GM19043 (cell line): ENCODE measurements at regions not wholly inside any gene's neighbourhood (a gene's known extent, or its start where the extent isn't known, plus 50 kb on each side); places are given as distances from the start of the nearest gene placed in this dataset.

Experiments
- ATAC-seq: cut with Tn5 transposase; IDR thresholded peaks from one replicate; pipeline ENCODE4 v1.9.1; 2021; ENCODE audit warnings: low read depth; ENCODE audit not compliant: unreplicated experiment

- no peak for ATAC-seq
Observed at GRCh38 chr6:163991321-163991720, 576.8 kb downstream of the QKI start.

- ATAC-seq: no peak
Observed at GRCh38 chr6:163986313-163986712, 571.8 kb downstream of the QKI start.

DNA sequence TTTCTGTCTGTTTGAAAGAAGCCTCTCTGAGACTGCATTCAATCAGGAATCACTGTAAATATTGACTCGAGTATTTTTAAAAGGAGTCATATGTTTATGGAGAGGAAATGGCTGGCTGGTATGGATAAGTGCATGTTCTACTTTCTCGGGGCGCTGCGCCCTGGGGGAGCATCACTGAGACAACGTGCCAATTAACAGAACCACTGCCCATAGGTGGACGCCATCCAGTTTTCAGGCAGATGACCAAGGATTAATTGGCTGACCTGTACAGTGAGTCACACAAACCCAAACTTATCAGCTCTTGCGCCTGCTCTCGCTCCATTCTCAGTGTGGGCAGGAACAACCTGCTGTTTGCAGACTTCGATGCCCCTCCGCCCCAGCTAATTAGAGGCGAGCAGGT is 571.2 kb downstream of the QKI start:
- no peak for ATAC-seq

DNA sequence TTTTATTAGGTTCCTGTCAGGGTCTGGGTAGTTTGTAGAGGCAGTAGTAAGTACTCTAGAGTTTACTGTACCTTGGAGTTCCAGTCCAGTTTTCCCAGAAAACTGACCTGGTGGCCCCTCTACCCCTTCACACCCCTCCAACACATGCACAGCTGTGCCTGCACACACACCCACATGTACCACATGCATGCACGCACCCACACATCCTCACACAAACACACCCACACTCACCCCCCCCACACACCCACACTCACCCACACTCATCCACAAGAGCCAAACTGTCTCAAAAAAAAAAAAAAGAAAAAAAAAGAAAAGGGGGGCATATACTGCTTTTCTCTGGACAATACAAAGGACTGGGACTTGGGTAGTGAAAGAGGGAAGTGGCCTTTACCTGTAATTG is 570.5 kb downstream of the QKI start:
- no peak for ATAC-seq

DNA sequence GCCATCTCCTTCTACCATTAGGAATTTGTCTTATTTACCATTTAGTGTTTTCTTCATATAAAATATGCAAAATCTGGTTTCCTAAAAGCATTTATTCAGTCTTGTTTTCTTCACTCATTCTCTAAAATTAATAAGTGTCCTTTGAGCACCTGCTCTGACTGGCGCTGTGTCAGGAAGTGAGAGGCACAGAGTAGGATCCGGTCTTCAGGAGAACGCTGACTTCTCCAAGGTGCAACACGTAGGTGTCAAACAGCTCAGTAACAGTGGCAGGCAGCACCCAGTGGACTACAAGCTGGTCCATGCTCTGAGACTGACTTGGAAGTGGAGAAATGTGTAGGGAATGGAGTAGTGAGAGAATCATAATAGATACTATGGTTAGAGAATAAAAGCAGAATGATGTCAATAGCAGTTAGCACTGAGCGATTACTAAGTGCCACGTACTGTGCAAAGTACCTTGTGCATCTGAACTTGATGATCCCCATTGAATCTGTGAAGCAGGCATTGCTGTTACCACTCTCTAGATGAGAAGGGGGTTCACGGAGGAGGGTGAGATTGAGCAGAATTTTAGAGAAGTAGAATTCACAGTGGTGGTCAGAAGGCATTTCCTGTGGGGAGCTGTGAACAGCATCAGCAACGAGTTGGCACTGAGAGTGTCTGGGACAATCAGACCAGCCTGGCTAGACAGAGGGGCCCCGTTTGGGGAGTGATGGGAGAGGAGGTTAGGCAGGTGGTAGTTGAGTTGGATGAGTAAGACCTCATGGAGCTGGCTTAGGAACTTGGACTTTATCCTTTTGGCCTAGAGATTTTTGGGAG is 569.8 kb downstream of the QKI start:
- no peak for ATAC-seq

DNA sequence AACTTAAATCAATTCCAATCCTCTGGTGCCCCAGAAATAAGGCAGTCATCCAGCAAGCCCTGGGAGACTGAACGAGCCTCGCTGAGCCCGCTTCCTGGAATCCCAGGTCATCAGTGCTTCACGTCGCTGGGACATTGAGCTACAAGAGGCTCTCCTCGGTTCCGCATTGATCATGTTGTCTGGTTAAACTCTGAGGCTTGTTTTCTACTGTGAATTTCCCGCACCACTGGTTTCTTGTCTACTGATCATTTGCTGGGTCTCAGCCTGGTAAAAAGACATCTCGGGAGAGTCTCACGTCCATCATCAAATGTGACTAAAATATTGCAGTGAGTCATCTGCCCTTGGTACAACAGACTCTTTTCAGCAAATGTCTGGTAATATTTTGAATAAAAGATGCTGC is 569.2 kb downstream of the QKI start:
- ATAC-seq: no peak

DNA sequence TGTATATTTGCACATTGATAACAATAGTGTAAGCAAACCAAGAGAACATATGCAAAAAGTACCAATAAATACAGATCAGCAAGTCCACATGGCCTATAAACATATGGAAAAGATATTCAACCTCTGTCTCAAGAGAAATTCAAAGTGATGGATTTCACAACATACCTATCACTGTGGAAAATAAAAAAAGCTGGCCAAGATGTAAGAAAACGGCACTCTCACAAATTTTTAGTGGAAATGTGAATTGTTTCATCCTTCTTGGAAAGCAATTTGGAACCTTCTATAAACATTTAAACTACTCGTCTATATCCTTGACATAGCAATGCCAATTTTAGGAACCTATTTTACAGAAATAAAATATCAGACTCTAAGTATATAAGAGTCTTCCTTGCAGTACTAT is 559.8 kb downstream of the QKI start:
- no peak for ATAC-seq

DNA sequence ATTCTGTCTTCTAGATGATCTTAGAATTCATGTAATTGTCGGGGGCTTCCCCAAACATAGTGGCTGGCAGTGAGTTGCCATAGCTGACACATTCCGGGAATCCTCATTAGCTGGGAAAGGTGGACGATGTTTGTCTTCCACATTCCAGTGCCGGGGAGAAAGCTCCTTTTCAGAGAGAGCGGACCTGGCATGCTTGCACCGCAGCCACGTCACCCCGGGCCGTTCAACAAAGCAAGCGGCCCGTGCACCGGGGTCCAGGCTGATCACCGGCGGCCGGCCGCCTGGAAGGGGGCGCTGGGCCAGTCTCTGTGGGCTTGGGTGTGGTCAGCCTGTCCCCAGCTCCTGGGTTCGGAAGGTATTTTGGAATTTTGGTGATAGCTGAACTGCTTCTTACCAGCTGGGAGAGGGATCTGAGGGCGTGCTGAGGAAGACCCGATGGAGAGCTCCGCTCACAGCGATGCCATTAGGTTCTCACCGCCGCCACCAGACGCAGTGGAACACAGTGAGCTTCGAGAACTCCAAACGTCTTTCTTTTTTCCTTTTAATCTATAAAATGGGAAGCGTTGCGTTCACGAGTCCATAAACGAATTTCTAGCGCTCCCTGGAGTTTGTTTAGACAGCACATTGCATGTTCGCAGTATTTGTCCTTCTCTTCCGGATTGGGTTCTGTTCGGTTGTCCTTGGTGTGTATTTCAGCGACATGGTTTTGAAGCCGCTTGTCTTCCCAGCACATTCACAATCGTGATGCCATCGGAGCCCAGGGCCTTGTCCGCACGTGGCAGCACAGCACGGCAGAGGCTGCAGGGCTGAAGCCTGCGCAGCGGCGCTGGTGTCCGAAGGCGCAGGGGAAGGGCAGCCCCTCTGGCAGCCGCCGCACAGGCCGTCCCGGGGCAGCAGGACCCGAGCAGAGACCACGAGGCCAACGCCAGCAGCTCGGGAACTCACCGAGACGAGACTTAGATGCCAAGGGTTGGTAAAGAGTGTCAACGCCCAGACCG is 557.6 kb downstream of the QKI start:
- no peak for ATAC-seq

DNA sequence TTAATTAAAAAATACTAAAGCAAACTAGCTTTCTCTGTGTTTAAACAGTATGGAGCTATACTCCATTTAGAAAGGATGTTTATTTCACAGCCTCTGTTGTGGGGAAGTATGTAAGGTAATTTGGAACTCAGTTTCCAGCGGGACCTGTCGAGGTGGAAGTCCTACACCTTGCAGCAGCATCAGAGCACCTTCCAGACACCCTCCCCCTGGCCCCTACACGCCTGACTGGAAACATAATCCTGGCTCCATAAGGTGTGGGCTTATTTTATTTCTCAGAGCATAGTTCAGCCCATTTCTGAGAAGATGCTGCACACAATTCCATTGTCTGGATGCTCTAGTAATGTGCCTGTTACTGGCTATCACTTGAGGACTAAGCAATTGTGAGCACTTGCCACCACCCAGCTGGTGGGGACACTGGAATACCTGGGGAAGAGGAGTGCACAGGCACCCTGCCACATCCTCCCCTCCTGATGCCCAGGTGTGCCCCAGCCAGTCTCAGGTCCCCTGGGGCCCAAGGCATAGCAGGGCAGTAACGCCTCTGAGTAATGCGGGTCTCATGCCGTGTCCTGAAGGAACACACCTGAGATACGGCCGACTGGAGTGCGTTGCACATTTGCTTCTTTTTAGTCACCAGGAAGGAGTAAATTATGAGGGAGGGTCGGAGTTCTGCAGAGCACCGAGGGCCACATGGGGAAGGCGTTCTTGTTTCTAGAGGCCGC is 556.5 kb downstream of the QKI start:
- ATAC-seq: no peak

DNA sequence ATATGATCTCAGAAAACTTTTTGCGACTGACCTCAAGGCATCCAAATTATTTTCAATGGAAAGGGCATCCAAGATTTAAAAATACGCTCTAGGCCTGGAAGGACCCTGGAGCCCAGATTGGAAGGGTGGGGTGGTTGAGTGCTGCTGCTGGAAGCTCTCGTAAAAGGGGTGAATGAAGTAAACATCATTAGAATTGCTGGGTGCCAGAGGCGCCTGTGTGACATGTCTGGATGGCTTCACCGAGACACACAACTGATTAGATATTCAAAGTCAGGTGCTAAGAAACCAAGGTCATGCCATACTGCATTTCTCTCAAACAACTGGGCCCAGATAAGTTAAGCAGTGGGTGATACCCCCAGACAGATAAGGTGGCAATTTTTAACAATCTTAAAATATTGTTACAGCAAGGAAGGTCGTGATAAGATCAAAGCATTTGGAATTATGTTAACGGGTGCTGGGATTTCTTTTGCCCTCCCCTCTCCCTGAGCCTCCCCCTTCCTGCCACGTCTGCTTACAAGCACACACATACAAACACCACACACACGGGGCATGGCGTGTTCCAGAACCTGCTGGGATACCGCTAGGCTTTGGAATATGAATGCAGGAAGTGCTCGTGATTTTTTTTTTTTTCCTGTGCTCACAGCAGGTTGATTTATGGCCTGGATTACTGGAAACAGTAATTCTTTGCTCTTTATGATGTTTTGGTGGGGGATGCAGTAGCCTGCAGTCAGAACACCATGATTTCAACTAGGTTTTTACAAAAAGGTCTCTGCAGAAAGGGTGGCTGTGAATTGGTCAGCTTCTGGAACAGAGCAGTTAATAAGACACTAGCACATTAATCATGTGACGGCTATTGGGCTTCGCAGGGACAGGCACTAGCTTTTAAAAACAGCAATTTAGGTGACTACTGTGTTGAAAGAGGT is 551.2 kb downstream of the QKI start:
- no peak for ATAC-seq

DNA sequence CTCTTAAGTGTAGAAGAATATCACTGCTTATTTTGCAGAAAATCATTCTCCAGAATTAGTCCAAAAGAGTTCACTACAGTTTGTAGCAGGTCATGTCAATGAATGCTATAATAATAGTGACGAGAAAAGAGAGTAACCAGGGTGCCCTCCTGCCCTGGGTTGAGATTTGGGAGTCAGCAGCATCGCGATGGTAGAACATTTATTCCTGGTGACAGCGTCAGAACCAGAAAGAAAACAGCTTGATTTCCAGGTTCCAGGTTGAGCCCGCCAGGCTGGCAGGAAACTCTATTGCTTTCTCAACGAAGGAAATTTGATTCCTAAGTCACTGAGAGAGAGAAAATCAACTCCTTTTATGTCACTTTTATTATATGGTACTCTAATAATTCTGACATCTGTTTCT is 550.3 kb downstream of the QKI start:
- no peak for ATAC-seq

- no peak for ATAC-seq
Observed at GRCh38 chr6:163963205-163964120, 548.9 kb downstream of the QKI start.

GRCh38 chr6:163962627-163963117 is 548.2 kb downstream of the QKI start:
- no peak for ATAC-seq

GRCh38 chr6:163960128-163960527 is 545.6 kb downstream of the QKI start:
- no peak for ATAC-seq

DNA sequence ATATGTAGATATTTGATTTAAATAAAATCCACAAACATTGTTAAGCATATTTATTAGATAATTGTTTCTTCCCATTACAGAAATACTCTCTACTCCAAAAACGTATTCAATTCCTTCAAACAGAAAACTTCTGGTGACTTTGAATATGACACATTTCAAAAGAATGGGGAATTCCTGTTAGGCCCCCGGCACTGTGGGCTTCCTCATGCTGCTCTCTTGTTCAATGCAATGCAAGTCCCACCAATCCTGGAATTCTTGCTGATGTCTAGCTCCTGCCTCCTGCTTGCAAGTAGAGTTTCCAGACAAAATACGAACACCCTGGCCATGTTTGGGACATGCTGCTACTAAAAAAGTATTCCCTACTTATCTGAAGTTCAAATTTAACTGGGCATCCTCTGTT is 544.1 kb downstream of the QKI start:
- ATAC-seq: no peak

- ATAC-seq: peak; percentile 99
Observed at GRCh38 chr6:163956571-163957407, 542.3 kb downstream of the QKI start.

DNA sequence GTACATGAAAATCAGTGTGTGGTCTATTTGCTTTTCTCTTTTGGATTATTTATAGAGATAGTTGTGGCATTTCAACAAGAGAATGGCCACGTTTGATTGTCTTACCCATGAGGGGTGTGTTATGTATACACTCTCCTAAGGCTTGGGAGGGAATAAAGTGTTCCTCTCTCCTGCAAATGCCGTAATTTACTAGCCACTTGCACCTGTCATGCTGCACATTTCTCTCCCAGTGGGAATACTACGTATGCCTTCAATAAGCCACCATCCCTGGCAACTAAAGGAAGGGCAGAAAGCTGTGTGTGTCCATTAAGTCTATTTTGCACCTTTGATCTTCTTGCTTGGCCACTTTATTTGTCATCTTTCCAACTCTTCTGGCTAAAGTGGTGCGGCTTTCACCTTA is 541.2 kb downstream of the QKI start:
- no peak for ATAC-seq

DNA sequence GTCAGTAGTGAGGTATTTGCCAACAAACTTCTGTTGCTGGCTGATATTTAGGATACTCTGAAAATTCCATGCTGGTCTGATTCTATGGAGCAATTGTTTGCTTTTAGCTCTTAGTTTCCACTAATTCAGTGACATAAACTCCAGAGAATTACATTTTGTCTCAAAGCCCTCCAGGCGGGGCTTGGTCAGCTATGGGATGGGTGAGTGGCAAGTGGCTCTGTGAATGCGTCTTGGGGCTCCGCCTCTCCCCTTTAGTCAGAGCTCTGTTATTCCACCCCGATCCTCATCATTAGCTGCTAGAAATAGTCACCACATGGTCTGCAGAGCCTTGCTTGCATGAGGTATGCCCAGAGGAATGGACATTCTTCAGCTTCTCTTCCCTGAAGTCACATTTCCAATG is 540.6 kb downstream of the QKI start:
- ATAC-seq: no peak
